ENCODE measurements at regions not wholly inside any gene's neighbourhood (a gene's known extent, or its start where the extent isn't known, plus 50 kb on each side); places are given as distances from the start of the nearest gene placed in this dataset.
"Not testable (repeated sequence)": the region's sequence is repeated elsewhere in the genome, so short reads cannot be mapped to it uniquely, and the experiment has no call there.

GRCh38 chr14:85182282-85182681 is 347.7 kb upstream of the FLRT2 start:
- Histone ChIP-seq H3K4me3 (no peak overlapping the region), H3K36me3 (ENCODE audit: low read depth) (no peaks in the 10 kb centered on the region), H3K9me3 (no peaks in the 10 kb centered on the region), H3K4me1 (ENCODE audit: low read depth) (no peaks in the 10 kb centered on the region)
- TF ChIP-seq CTCF (IDR thresholded peaks at IDR 0.05) = no peak
- DNase-seq = no peak
- ATAC-seq = no peak
- intact Hi-C loops (cut with DNase I, micrococcal nuclease) = no loop called here

GRCh38 chr14:85186082-85186481 is 343.9 kb upstream of the FLRT2 start:
- H3K4me3 ChIP-seq = no peak overlapping the region
- no peak for TF ChIP-seq CTCF (IDR thresholded peaks at IDR 0.05)
- ATAC-seq (no peak), DNase-seq (no peak)
- H3K9me3 ChIP-seq = no peaks in the 10 kb centered on the region
- H3K4me1 ChIP-seq (ENCODE audit: low read depth) = no peaks in the 10 kb centered on the region
- intact Hi-C loops (cut with DNase I, micrococcal nuclease) = no loop called here
- H3K36me3 ChIP-seq (ENCODE audit: low read depth) = no peaks in the 10 kb centered on the region

DNA sequence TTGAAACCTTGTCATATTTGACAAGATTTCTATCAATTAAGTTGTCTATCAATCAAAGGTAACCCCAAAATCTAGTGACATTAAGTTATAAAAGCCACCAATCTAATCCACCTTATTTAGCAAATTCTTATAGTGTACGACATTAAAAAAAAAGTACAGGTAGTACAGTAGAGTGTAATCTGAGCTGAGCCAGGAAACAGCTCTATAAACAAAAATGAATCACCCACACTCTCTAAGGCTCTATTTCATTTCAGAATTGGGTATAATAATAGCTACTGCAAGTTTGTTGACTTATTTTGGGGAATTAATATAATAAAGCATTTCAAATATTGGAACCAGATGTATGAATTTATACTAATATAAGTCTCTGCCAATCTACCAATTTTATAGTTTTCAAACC is 342.4 kb upstream of the FLRT2 start:
- H3K4me1 ChIP-seq (ENCODE audit: low read depth) = no peaks in the 10 kb centered on the region
- H3K4me3 ChIP-seq = no peak overlapping the region
- TF ChIP-seq CTCF (IDR thresholded peaks at IDR 0.05) = no peak
- intact Hi-C loops (cut with DNase I, micrococcal nuclease) = no loop called here
- ATAC-seq (no peak), DNase-seq (no peak)
- no peaks in the 10 kb centered on the region for H3K36me3 ChIP-seq (ENCODE audit: low read depth)
- H3K9me3 ChIP-seq = no peaks in the 10 kb centered on the region

DNA sequence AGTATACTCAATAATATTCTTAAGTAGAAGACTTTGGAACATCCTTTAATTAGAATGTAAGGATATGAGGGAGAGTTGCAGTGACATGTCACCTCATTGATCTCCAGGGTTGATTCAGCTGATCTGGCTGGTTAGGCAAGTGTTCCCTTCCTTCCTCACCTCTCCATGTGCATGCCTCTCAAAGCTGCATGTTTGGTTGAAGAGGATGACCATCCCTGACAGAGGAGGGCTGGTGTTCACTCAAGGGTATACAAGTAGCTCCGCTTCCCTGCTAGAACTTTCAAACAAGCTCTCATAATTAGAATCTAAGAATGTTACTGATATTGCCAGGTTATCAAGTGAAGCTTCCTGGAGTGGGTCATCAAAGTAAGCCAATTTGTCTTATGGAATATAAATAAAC is 341.1 kb upstream of the FLRT2 start:
- ATAC-seq = no peak
- intact Hi-C loops (cut with DNase I, micrococcal nuclease) = no loop called here
- no peak for DNase-seq
- no peaks in the 10 kb centered on the region for H3K36me3 ChIP-seq (ENCODE audit: low read depth)
- no peaks in the 10 kb centered on the region for H3K9me3 ChIP-seq
- no peaks in the 10 kb centered on the region for H3K4me1 ChIP-seq (ENCODE audit: low read depth)
- no peak overlapping the region for H3K4me3 ChIP-seq
- no peak for TF ChIP-seq CTCF (IDR thresholded peaks at IDR 0.05)

GRCh38 chr14:85189253-85189652 is 340.7 kb upstream of the FLRT2 start:
- H3K9me3 ChIP-seq; intact Hi-C loops (cut with DNase I, micrococcal nuclease): not testable (repeated sequence)

DNA sequence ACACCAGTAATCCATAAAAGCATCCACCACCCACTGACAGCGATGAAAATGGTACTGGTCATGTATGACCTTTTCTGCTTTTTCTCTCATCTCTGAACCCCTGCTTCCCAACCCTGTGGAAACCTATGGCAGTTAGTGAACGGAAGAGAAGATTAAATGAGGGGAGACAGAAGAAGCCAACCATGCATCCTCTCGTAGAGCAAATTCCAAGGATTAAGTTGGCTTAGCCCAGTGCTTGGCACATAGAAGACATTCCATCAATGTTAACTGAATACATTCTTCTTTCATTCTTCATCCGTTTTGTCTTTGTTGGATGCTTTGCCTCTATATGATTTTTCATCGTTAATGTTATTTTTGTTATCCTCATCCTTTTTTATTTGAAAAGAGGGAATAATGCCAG is 339.7 kb upstream of the FLRT2 start:
- DNase-seq (no peak), ATAC-seq (no peak)
- no peak for TF ChIP-seq CTCF (IDR thresholded peaks at IDR 0.05)
- H3K9me3 ChIP-seq = no peaks in the 10 kb centered on the region
- H3K4me1 ChIP-seq (ENCODE audit: low read depth) = no peaks in the 10 kb centered on the region
- H3K36me3 ChIP-seq (ENCODE audit: low read depth) = no peaks in the 10 kb centered on the region
- intact Hi-C loops (cut with DNase I, micrococcal nuclease) = no loop called here
- H3K4me3 ChIP-seq = no peak overlapping the region

More at GRCh38 chr14:85189253-85189652, 340.7 kb upstream of the FLRT2 start:
- not testable (repeated sequence) for ATAC-seq; H3K4me1 ChIP-seq (ENCODE audit: low read depth); H3K36me3 ChIP-seq (ENCODE audit: low read depth); H3K4me3 ChIP-seq; DNase-seq

Data from mucosa of descending colon (tissue), 3 donors.